A673 (cell line): ENCODE measurements at regions not wholly inside any gene's neighbourhood (a gene's known extent, or its start where the extent isn't known, plus 50 kb on each side); places are given as distances from the start of the nearest gene placed in this dataset.

Source experiments
- BruUV-seq: library from RNA; stranded (reverse); fragments of 400-500 nt; replicated peaks from 2 replicates; lab custom pipeline; 2021; lab: Mats Ljungman, UMichigan
- CTCF ChIA-PET: fragments of 300-600 bp; sonication (Branson Sonifier 250); formaldehyde crosslinking; loops from one replicate; lab custom pipeline; 2022; ENCODE audit warnings: antibody characterized with exemption; lab: Charles Lee
- POLR2A ChIA-PET: fragments of 300-600 bp; sonication (Branson Sonifier 250); formaldehyde crosslinking; loops from one replicate; lab custom pipeline; 2022; ENCODE audit warnings: antibody characterized with exemption; ENCODE audit not compliant: low non-redundant PET; lab: Charles Lee
- DNase-seq: peaks from one replicate; pipeline ENCODE4 v3.0.0-alpha.2; 2015; ENCODE audit warnings: low spot score
- H3K27ac ChIP-seq: fragments of 200-600 bp; sonication (generic); 2 replicates; pipeline ENCODE4 v1.5.1; 2016; ENCODE audit warnings: mixed run types, low read depth, mild to moderate bottlenecking, mixed read lengths, antibody characterized with exemption, low read length; ENCODE audit not compliant: poor library complexity, severe bottlenecking
- H3K27me3 ChIP-seq: fragments of 200-600 bp; sonication (generic); replicated peaks from 2 replicates; pipeline ENCODE4 v1.6.1; 2017; ENCODE audit warnings: mixed run types, low read depth, mild to moderate bottlenecking, mixed read lengths, antibody characterized with exemption, low read length; ENCODE audit not compliant: insufficient read depth, poor library complexity
- H3K36me3 ChIP-seq: fragments of 200-600 bp; sonication (generic); 2 replicates; pipeline ENCODE4 v1.6.1; 2016; ENCODE audit warnings: mixed run types, mild to moderate bottlenecking, mixed read lengths, antibody characterized with exemption, low read length; ENCODE audit not compliant: insufficient read depth, poor library complexity, severe bottlenecking
- H3K4me1 ChIP-seq: fragments of 200-600 bp; sonication (generic); 2 replicates; pipeline ENCODE4 v1.6.1; 2017; ENCODE audit warnings: mixed run types, mild to moderate bottlenecking, mixed read lengths, antibody characterized with exemption, low read length; ENCODE audit not compliant: insufficient read depth, poor library complexity, severe bottlenecking
- H3K4me3 ChIP-seq: fragments of 200-600 bp; sonication (generic); 2 replicates; pipeline ENCODE4 v1.5.1; 2016; ENCODE audit warnings: low read depth, mixed run types, mild to moderate bottlenecking, mixed read lengths, low read length; ENCODE audit not compliant: poor library complexity, severe bottlenecking
- H3K9me3 ChIP-seq: fragments of 200-600 bp; sonication (generic); 2 replicates; pipeline ENCODE4 v1.6.1; 2016; ENCODE audit warnings: mixed run types, low read depth, mild to moderate bottlenecking, mixed read lengths, antibody characterized with exemption, low read length; ENCODE audit not compliant: poor library complexity, severe bottlenecking
- EZH2 ChIP-seq: fragments of 200-600 bp; sonication (generic); IDR thresholded peaks from 2 replicates; pipeline ENCODE4 v1.6.1; 2017; ENCODE audit warnings: borderline replicate concordance, low read depth, mild to moderate bottlenecking, mixed read lengths, antibody characterized with exemption, low read length; ENCODE audit not compliant: poor library complexity, severe bottlenecking
- intact Hi-C: fragments of 100-400 bp; cut with micrococcal nuclease; formaldehyde crosslinking; loops from one replicate; pipeline ENCODE4 v1.10.0; 2022; ENCODE audit not compliant: unreplicated experiment
- TF ChIP-seq, protein P1 (sequence below): fragments of 300-800, 200-600 bp; sonication (generic); conservative IDR thresholded peaks from 2 replicates; pipeline ENCODE4 v1.5.1; 2017; ENCODE audit warnings: low read depth, mild to moderate bottlenecking, antibody characterized with exemption, low read length, moderate library complexity, mixed read lengths

DNA sequence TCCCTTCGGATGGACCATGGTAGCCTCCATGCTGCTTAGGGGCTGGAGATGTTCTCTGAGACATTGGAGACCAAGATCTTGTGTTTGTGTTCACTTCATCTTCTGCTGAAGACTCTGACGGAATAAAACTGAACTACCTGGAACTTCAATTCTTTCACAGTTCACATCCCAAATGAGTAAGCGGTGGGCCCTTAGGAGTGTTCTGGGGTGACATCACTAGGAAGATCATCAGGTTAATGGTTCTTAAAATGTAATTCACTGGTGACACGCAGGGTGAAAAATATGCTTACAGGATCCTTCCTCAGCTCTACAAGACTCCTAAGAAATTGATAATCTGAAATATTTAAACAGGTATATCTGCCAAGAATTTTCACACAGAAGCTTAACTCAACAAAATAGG is 561.5 kb downstream of the SEMA5A start:
- Histone ChIP-seq H3K9me3 (peaks cover 18% of the 10 kb centered on the region), H3K4me3 (no peak overlapping the region), H3K27ac (no peak overlapping the region), H3K4me1 (no peaks in the 10 kb centered on the region), H3K36me3 (no peaks in the 10 kb centered on the region), H3K27me3 (no peaks in the 10 kb centered on the region)
- intact Hi-C loops = no loop called here
- DNase-seq = no peak
- no TSS peak for BruUV-seq
- ChIA-PET CTCF (no interaction called here), POLR2A (no interaction called here)
- no peak for TF ChIP-seq EZH2
- TF ChIP-seq, protein P1, sequence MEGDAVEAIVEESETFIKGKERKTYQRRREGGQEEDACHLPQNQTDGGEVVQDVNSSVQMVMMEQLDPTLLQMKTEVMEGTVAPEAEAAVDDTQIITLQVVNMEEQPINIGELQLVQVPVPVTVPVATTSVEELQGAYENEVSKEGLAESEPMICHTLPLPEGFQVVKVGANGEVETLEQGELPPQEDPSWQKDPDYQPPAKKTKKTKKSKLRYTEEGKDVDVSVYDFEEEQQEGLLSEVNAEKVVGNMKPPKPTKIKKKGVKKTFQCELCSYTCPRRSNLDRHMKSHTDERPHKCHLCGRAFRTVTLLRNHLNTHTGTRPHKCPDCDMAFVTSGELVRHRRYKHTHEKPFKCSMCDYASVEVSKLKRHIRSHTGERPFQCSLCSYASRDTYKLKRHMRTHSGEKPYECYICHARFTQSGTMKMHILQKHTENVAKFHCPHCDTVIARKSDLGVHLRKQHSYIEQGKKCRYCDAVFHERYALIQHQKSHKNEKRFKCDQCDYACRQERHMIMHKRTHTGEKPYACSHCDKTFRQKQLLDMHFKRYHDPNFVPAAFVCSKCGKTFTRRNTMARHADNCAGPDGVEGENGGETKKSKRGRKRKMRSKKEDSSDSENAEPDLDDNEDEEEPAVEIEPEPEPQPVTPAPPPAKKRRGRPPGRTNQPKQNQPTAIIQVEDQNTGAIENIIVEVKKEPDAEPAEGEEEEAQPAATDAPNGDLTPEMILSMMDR = no peak
